ENCODE measurements at regions not wholly inside any gene's neighbourhood (a gene's known extent, or its start where the extent isn't known, plus 50 kb on each side); places are given as distances from the start of the nearest gene placed in this dataset.

DNA sequence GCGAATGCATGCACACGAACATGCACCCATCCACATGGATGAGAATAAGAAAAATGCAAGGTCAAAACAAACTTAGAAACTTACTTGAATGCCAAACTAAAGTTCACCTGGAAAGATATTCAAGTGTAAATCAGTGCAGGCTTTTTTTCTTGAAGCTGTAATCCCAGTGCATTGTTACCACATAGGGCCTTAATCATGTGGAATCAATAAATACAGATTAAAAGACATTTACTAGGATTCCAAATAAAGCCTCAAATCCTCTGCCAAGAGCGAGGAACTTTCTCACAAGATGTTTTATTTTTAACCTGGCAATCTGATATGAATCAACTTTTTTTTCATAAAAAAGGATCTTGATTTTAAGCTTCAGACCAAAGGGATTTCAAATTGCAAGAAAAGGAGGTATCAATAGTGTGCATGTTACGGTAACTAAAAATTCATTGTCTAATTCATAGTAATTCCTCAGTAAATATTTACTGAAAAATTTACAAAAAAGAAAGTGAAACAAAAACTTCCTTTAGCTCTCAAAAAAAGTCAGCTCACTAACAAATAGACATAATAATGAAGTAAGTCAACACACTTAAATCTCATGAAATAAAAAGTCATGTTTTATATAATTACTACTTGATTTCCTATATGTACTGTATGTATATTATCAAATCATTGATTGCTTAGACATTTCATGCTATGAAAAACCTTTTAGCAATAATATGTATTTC lies 978.6 kb downstream of the PLOD2 start:
- Histone ChIP-seq H3K14ac (ENCODE audit: low read length) (no peak overlapping the region), H3K23ac (ENCODE audit: low read length) (no peak overlapping the region), H2AK5ac (ENCODE audit: low read length) (no peak overlapping the region), H2BK120ac (ENCODE audit: insufficient read depth, low read length, poor library complexity) (no peak overlapping the region), H2AFZ (ENCODE audit: insufficient read depth, low read length, poor library complexity) (no peak overlapping the region), H3K27ac (ENCODE audit: low read depth, low read length) (no peak overlapping the region), H3K4me2 (ENCODE audit: low read length) (no peak overlapping the region), H3K36me3 (ENCODE audit: control insufficient read depth in 1 of 2, insufficient read depth in 2 of 2, low read length in 2 of 2) (no peaks in the 10 kb centered on the region), H3K9me3 (ENCODE audit: insufficient read depth, low read depth, low read length) (no peaks in the 10 kb centered on the region), H2BK5ac (ENCODE audit: low read depth, low read length, poor library complexity) (no peak overlapping the region), H4K8ac (ENCODE audit: low read depth, low read length) (no peak overlapping the region), H3K9ac (ENCODE audit: low read length) (no peak overlapping the region), H4K12ac (ENCODE audit: low read depth, low read length) (no peak overlapping the region), H3K79me2 (ENCODE audit: control insufficient read depth, insufficient read depth, low read length, poor library complexity) (no peaks in the 10 kb centered on the region), H2BK12ac (ENCODE audit: low read length) (no peak overlapping the region), H3K4me1 (ENCODE audit: control insufficient read depth in 1 of 2, insufficient read depth in 2 of 2, low read length in 2 of 2) (no peaks in the 10 kb centered on the region), H3K4me3 (ENCODE audit: low read depth, low read length) (no peak overlapping the region), H3K18ac (ENCODE audit: low read length) (no peak overlapping the region), H4K91ac (ENCODE audit: low read depth, low read length) (no peak overlapping the region), H3K79me1 (ENCODE audit: low read length) (no peaks in the 10 kb centered on the region), H3K4ac (ENCODE audit: low read depth, low read length) (no peak overlapping the region), H3K27me3 (ENCODE audit: insufficient read depth, low read length) (no peaks in the 10 kb centered on the region)
- WGBS (ENCODE audit: extremely low coverage, insufficient coverage, insufficient read length), result no CpG with 5 or more reads among the region's 4 CpGs
- no peak for DNase-seq

DNA sequence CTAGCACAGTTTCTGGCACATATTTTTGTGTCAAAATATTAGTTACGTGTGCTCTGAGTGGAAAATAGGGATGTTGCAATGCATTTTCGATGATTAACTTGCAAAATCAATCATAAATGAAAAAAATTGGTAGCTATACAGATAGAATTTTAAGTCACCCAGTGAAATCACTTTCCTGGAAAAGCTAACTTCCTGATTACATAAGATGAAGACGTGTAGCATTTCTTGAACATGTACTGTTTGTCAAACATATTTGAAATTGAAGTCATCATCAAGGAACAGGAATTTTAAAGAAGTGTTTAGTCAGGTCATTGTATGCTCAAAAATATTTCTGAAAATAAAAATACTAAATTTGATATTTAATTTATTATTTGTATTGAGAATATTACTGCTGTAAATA lies 977.7 kb downstream of the PLOD2 start:
- Histone ChIP-seq H2BK5ac (ENCODE audit: low read depth, low read length, poor library complexity) (no peak overlapping the region), H4K12ac (ENCODE audit: low read depth, low read length) (no peak overlapping the region), H3K79me2 (ENCODE audit: control insufficient read depth, insufficient read depth, low read length, poor library complexity) (no peaks in the 10 kb centered on the region), H3K27me3 (ENCODE audit: insufficient read depth, low read length) (no peaks in the 10 kb centered on the region), H2AFZ (ENCODE audit: insufficient read depth, low read length, poor library complexity) (no peak overlapping the region), H3K4me3 (ENCODE audit: low read depth, low read length) (no peak overlapping the region), H3K18ac (ENCODE audit: low read length) (no peak overlapping the region), H2AK5ac (ENCODE audit: low read length) (no peak overlapping the region), H3K9ac (ENCODE audit: low read length) (no peak overlapping the region), H3K14ac (ENCODE audit: low read length) (no peak overlapping the region), H3K4me2 (ENCODE audit: low read length) (no peak overlapping the region), H3K4ac (ENCODE audit: low read depth, low read length) (no peak overlapping the region), H4K91ac (ENCODE audit: low read depth, low read length) (no peak overlapping the region), H3K36me3 (ENCODE audit: control insufficient read depth in 1 of 2, insufficient read depth in 2 of 2, low read length in 2 of 2) (no peaks in the 10 kb centered on the region), H3K27ac (ENCODE audit: low read depth, low read length) (no peak overlapping the region), H2BK12ac (ENCODE audit: low read length) (no peak overlapping the region), H3K79me1 (ENCODE audit: low read length) (no peaks in the 10 kb centered on the region), H4K8ac (ENCODE audit: low read depth, low read length) (no peak overlapping the region), H2BK120ac (ENCODE audit: insufficient read depth, low read length, poor library complexity) (no peak overlapping the region), H3K9me3 (ENCODE audit: insufficient read depth, low read depth, low read length) (no peaks in the 10 kb centered on the region), H3K4me1 (ENCODE audit: control insufficient read depth in 1 of 2, insufficient read depth in 2 of 2, low read length in 2 of 2) (no peaks in the 10 kb centered on the region), H3K23ac (ENCODE audit: low read length) (no peak overlapping the region)
- no peak for DNase-seq
- no CpG with 5 or more reads among the region's 3 CpGs for WGBS (ENCODE audit: extremely low coverage, insufficient coverage, insufficient read length)

DNA sequence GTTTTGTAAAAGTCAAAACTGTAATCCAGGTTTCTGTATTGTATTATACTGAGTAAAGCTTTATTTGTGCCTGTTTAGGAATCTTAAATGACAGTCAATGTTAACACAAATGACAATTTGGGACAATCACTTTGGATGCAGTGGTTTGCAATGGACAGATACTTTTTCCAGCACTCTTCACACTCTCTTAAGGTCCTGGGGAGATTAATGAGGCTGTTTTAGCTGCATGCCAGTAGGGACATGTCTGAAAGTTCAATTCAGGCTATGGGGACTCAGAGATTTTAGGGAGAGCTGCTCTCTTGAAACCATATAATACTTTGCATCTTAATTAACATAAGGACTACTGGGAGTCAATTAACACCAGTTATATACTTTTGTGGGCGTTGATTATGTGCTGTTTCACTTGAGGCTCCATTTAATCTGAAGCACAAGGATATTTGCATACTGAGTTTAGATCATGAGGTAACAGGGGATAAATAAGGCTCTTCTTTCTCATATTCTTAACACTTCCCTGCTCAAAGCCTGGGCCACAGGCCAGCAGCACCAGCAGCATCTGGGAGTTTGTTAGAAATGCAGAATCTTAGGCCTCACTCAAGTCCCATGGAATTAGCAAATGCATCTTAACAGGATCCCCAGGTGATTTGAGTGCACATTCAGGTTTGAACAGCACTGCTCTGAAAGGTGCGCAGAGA lies 972.8 kb downstream of the PLOD2 start:
- H3K9me3 ChIP-seq (ENCODE audit: insufficient read depth, low read depth, low read length), result no peaks in the 10 kb centered on the region
- no peaks in the 10 kb centered on the region for H3K4me1 ChIP-seq (ENCODE audit: control insufficient read depth in 1 of 2, insufficient read depth in 2 of 2, low read length in 2 of 2)
- H3K4me2 ChIP-seq (ENCODE audit: low read length), result no peak overlapping the region
- no peaks in the 10 kb centered on the region for H3K27me3 ChIP-seq (ENCODE audit: insufficient read depth, low read length)
- H4K8ac ChIP-seq (ENCODE audit: low read depth, low read length), result no peak overlapping the region
- DNase-seq, result no peak
- no peak overlapping the region for H3K27ac ChIP-seq (ENCODE audit: low read depth, low read length)
- H2BK120ac ChIP-seq (ENCODE audit: insufficient read depth, low read length, poor library complexity), result no peak overlapping the region
- no peaks in the 10 kb centered on the region for H3K79me1 ChIP-seq (ENCODE audit: low read length)
- no peak overlapping the region for H3K23ac ChIP-seq (ENCODE audit: low read length)
- H3K9ac ChIP-seq (ENCODE audit: low read length), result peak overlapping the region; percentile 59
- H2BK12ac ChIP-seq (ENCODE audit: low read length), result no peak overlapping the region
- no peak overlapping the region for H4K12ac ChIP-seq (ENCODE audit: low read depth, low read length)
- no peak overlapping the region for H3K14ac ChIP-seq (ENCODE audit: low read length)
- H3K4me3 ChIP-seq (ENCODE audit: low read depth, low read length), result no peak overlapping the region
- no peak overlapping the region for H3K18ac ChIP-seq (ENCODE audit: low read length)
- H3K79me2 ChIP-seq (ENCODE audit: control insufficient read depth, insufficient read depth, low read length, poor library complexity), result no peaks in the 10 kb centered on the region
- no peak overlapping the region for H4K91ac ChIP-seq (ENCODE audit: low read depth, low read length)
- H2BK5ac ChIP-seq (ENCODE audit: low read depth, low read length, poor library complexity), result no peak overlapping the region
- no peak overlapping the region for H3K4ac ChIP-seq (ENCODE audit: low read depth, low read length)
- no CpG with 5 or more reads among the region's 2 CpGs for WGBS (ENCODE audit: extremely low coverage, insufficient coverage, insufficient read length)
- no peaks in the 10 kb centered on the region for H3K36me3 ChIP-seq (ENCODE audit: control insufficient read depth in 1 of 2, insufficient read depth in 2 of 2, low read length in 2 of 2)
- no peak overlapping the region for H2AFZ ChIP-seq (ENCODE audit: insufficient read depth, low read length, poor library complexity)
- no peak overlapping the region for H2AK5ac ChIP-seq (ENCODE audit: low read length)

DNA sequence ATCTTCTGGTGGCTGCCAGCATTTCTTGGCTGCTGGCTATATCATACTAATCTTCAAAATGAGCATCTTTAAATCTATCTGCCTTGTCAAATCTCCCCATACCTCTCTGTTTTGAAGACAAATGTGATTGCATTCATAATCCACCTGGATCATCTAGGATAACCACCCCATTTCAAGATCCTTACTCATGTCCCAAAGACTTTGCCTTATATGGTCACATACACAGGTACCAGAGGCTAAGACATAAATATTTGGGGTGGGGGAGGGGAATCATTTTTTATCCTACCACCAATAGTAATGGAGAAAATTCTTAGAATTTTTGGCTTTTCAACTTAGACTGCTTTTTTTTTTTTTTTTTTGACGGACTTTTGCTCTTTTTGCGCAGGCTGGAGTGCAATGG lies 970.8 kb downstream of the PLOD2 start:
- no peaks in the 10 kb centered on the region for H3K36me3 ChIP-seq (ENCODE audit: control insufficient read depth in 1 of 2, insufficient read depth in 2 of 2, low read length in 2 of 2)
- H3K4me3 ChIP-seq (ENCODE audit: low read depth, low read length), result no peak overlapping the region
- H3K27me3 ChIP-seq (ENCODE audit: insufficient read depth, low read length), result no peaks in the 10 kb centered on the region
- H4K91ac ChIP-seq (ENCODE audit: low read depth, low read length), result no peak overlapping the region
- H2AFZ ChIP-seq (ENCODE audit: insufficient read depth, low read length, poor library complexity), result no peak overlapping the region
- H3K18ac ChIP-seq (ENCODE audit: low read length), result no peak overlapping the region
- H4K8ac ChIP-seq (ENCODE audit: low read depth, low read length), result no peak overlapping the region
- no peak overlapping the region for H3K4me2 ChIP-seq (ENCODE audit: low read length)
- no peak overlapping the region for H3K9ac ChIP-seq (ENCODE audit: low read length)
- no peak overlapping the region for H2AK5ac ChIP-seq (ENCODE audit: low read length)
- H4K12ac ChIP-seq (ENCODE audit: low read depth, low read length), result no peak overlapping the region
- H3K79me2 ChIP-seq (ENCODE audit: control insufficient read depth, insufficient read depth, low read length, poor library complexity), result no peaks in the 10 kb centered on the region
- H3K4ac ChIP-seq (ENCODE audit: low read depth, low read length), result no peak overlapping the region
- H3K79me1 ChIP-seq (ENCODE audit: low read length), result no peaks in the 10 kb centered on the region
- no peak overlapping the region for H3K14ac ChIP-seq (ENCODE audit: low read length)
- no CpG with 5 or more reads among the region's 2 CpGs for WGBS (ENCODE audit: extremely low coverage, insufficient coverage, insufficient read length)
- no peaks in the 10 kb centered on the region for H3K9me3 ChIP-seq (ENCODE audit: insufficient read depth, low read depth, low read length)
- H2BK12ac ChIP-seq (ENCODE audit: low read length), result no peak overlapping the region
- no peak overlapping the region for H2BK5ac ChIP-seq (ENCODE audit: low read depth, low read length, poor library complexity)
- DNase-seq, result no peak
- no peaks in the 10 kb centered on the region for H3K4me1 ChIP-seq (ENCODE audit: control insufficient read depth in 1 of 2, insufficient read depth in 2 of 2, low read length in 2 of 2)
- no peak overlapping the region for H2BK120ac ChIP-seq (ENCODE audit: insufficient read depth, low read length, poor library complexity)
- H3K23ac ChIP-seq (ENCODE audit: low read length), result no peak overlapping the region
- H3K27ac ChIP-seq (ENCODE audit: low read depth, low read length), result no peak overlapping the region
